ENCODE measurements at regions not wholly inside any gene's neighbourhood (a gene's known extent, or its start where the extent isn't known, plus 50 kb on each side); places are given as distances from the start of the nearest gene placed in this dataset.
A peak's percentile ranks its signal among the peaks of the same experiment; 100 is the strongest.
"Not testable (repeated sequence)": the region's sequence is repeated elsewhere in the genome, so short reads cannot be mapped to it uniquely, and the experiment has no call there.

- DNase-seq (ENCODE audit: low spot score), result not testable (repeated sequence)
Measured at GRCh38 chr16:29108625-29109169, 123.8 kb downstream of the LAT start.

- no peak for DNase-seq (ENCODE audit: low spot score)
Measured at GRCh38 chr16:29107299-29107698, 122.4 kb downstream of the LAT start.

DNA sequence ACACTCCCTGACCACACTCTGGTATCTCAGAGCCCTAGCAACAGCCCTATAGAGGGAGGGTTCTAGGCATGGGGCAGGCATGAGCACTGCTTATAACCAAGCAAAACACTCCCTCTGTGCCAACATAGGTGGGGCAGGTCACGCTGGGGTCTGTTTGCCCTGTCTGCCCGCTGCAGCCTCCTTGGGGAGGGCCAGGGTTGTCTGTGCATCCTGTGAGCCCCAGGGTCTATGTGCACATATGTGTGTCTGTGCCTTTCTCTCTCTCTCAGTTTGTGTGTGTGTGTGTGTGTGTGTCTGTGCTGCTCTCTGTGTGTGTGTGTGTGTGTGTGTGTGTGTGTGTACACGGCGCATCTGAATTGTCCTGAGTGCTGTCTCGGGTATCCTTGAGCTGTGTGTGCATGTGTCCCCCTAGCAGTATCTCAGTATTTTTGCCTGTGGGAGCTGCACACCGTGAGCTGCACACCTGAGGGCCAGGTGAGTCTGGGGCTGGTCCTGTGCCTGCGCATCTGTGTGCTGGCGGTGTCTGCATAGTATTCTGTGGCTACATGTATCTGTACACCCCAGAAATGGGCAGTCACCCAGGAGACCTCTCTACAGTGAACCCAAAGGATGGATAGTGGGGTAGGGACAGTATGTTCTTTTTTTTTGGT is 121.5 kb downstream of the LAT start:
- DNase-seq (ENCODE audit: low spot score), result not testable (repeated sequence)

DNA sequence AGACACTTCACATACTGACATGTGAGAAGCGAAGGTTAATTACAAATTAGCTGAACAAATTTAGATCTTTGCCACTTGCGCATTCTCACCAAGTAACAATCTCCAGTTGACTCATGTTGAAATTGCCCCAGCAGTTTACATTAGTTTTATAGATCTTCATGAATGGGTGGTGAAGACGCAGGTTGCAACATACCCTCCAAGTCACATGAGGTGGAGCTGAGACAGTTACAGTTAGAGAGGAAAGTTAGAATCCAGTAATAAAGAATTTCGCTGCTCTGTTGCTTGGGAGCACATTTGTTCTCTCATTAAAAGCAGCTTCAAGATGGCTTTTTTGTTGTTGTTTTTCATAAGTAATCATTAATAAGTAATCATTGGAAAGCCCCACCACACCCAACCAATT is 119.7 kb downstream of the LAT start:
- DNase-seq (ENCODE audit: low spot score), result not testable (repeated sequence)

DNA sequence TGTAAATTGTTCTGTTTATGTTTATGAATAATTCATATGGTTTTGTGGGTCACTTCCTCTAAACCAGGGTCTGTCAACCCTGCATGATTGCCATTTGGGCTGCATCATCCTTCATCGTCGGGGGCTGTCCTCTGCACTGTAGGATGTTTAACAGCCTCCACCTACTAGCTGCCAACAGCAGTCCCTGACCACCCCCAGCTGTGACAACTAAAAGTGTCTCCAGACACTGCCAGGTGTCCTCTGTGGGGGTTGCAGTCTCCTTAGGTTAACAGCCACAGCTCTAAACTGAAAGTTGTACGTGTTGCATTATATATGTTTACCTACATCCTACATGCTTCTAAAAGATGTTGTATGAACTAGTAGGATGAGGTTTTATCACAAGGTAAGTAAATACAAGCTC is 113.1 kb downstream of the LAT start:
- DNase-seq (ENCODE audit: low spot score), result not testable (repeated sequence)

DNA sequence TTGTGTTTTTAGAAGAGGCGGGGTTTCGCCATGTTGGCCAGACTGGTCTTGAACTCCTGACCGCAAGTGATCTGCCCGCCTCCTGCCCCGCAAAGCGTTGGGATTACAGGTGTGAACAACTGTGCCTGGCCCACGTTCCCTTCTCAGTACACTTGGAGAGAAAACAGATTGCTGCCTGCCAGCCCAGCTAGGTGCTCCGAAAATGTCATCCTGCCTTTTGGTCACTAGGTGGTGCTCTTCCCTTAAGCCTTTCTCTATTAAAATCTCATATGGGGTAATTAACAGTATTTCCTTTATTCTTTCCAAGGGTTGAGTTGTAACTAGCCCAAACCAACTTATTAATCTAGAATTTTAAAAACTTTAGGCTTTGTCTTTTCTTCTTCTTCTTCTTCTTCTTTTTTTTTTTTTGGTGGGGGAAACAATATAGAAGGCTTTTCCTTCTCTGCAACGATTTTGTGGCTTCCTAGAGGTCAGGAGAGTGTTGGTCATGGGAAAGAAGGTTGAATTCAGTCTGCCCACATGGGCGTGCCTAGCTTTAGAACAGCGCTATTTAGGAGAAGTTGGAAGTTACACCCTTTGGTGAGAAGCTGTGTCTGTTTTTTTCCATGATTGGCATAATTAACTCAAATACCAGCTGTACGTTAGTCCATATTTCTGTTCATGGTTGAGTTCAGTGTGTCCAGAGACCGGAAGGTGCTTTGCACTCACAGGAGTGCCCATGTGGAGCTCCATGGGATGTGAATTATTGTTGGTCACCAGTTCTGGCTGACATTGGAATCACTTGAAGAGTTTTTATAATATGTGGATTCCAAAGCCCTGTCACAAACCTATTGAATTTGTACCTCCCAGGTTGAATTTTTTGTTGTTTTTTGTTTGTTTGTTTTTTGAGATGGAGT is 110.1 kb downstream of the LAT start:
- not testable (repeated sequence) for DNase-seq (ENCODE audit: low spot score)

- not testable (repeated sequence) for DNase-seq (ENCODE audit: low spot score)
Measured at GRCh38 chr16:29094325-29094724, 109.5 kb downstream of the LAT start.

- DNase-seq (ENCODE audit: low spot score), result not testable (repeated sequence)
Measured at GRCh38 chr16:29089679-29090078, 104.8 kb downstream of the LAT start.

GRCh38 chr16:29087673-29088072 is 102.8 kb downstream of the LAT start:
- not testable (repeated sequence) for DNase-seq (ENCODE audit: low spot score)

- DNase-seq (ENCODE audit: low spot score), result peak; percentile 45
Measured at GRCh38 chr16:29081829-29082639, 97.2 kb downstream of the LAT start.

DNA sequence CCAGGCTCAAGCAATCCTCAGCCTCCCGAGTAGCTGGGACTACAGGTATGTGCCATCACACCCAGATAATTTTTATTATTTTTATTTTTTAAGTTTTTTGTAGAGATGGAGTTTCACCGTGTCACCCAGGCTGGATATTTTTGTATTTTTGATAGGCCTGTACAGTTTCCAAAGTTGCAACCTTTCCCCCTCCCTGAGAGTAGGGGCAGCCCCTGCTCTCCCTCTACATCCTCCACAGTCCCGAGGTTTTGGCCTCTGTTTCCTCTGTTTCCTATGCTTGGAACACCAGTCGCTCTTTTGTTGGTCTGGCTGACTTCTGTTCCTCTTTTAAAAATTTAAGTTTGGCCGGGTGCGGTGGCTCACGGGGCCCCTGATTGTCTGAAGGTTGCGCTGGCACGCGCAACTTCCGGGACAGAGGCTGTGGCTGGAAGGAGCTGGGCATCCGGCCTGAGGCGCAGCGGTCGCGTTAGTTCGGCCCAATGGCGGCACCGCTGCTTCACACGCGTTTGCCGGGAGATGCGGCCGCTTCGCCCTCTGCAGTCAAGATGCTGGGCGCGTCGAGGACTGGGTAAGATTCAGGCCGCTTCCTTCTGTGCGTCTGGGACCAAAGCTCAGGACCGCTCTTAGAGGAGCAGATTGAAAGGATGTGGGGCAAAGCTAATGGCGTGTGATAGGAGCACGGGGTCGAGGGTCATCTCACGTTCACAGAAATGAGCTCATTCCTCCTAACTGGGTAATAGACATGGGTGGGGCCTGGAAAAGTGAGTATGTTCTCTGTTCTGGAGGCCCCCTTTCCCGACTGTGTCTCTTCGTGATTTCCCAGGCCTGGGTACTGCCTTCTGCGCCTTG is 89.9 kb downstream of the LAT start:
- DNase-seq (ENCODE audit: low spot score), result peak; percentile 34

GRCh38 chr16:29062235-29062634 is 77.4 kb downstream of the LAT start:
- not testable (repeated sequence) for DNase-seq (ENCODE audit: low spot score)

- not testable (repeated sequence) for DNase-seq (ENCODE audit: low spot score)
Measured at GRCh38 chr16:29061467-29061921, 76.6 kb downstream of the LAT start.

DNA sequence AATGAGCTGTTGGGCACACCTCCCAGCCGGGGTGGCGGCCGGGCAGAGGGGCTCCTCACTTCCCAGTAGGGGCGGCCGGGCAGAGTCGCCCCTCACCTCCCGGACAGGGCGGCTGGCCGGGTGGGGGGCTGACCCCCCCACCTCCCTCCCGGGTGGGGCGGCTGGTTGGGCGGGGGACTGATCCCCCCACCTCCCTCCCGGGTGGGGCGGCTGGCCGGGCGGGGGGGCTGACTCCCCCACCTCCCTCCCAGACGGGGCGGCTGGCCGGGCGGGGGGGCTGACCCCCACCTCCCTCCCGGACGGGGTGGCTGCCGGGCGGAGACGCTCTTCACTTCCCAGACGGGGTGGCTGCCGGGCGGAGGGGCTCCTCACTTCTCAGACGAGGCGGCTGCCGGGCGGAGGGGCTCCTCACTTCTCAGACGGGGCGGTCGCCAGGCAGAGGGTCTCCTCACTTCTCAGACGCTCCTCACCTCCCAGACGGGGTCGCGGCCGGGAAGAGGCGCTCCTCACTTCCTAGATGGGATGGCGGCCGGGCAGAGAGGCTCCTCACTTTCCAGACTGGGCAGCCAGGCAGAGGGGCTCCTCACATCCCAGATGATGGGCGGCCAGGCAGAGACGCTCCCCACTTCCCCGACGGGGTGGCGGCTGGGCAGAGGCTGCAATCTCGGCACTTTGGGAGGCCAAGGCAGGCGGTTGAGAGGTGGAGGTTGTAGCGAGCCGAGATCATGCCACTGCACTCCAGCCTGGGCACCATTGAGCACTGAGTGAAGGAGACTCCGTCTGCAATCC is 75.4 kb downstream of the LAT start:
- not testable (repeated sequence) for DNase-seq (ENCODE audit: low spot score)

DNA sequence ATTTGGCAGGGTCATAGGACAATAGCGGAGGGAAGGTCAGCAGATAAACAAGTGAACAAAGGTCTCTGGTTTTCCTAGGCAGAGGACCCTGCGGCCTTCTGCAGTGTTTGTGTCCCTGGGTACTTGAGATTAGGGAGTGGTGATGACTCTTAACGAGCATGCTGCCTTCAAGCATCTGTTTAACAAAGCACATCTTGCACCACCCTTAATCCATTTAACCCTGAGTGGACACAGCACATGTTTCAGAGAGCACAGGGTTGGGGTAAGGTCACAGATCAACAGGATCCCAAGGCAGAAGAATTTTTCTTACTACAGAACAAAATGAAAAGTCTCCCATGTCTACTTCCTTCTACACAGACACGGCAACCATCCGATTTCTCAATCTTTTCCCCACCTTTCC is 74.7 kb downstream of the LAT start:
- not testable (repeated sequence) for DNase-seq (ENCODE audit: low spot score)

Data from CD4-positive, alpha-beta T cell treated with Interleukin-15 for 4 hours (primary cell).